Left ventricle myocardium inferior (tissue), 1 donor: ENCODE measurements at regions not wholly inside any gene's neighbourhood (a gene's known extent, or its start where the extent isn't known, plus 50 kb on each side); places are given as distances from the start of the nearest gene placed in this dataset.

Experiments used
- DNase-seq: peaks from one replicate; pipeline ENCODE4 v3.0.0-alpha.2; 2020
- H3K27ac ChIP-seq: fragments of 200-600 bp; replicated peaks from 2 replicates; pipeline ENCODE4 v1.8.0; 2021
- H3K27me3 ChIP-seq: fragments of 200-600 bp; 2 replicates; pipeline ENCODE4 v1.8.0; 2021; ENCODE audit warnings: low read depth
- H3K36me3 ChIP-seq: fragments of 200-600 bp; 2 replicates; pipeline ENCODE4 v1.8.0; 2021
- H3K4me1 ChIP-seq: fragments of 200-600 bp; 2 replicates; pipeline ENCODE4 v1.8.0; 2021
- H3K4me3 ChIP-seq: fragments of 200-600 bp; 2 replicates; pipeline ENCODE4 v1.8.0; 2021; ENCODE audit warnings: mild to moderate bottlenecking, moderate library complexity
- H3K9me3 ChIP-seq: fragments of 200-600 bp; replicated peaks from 2 replicates; pipeline ENCODE4 v1.8.0; 2021
- intact Hi-C: fragments of 100-400 bp; cut with micrococcal nuclease; formaldehyde crosslinking; loops from one replicate; pipeline ENCODE4 v1.11.0; 2022
- TF ChIP-seq, protein P1 (sequence below): fragments of 200-600 bp; IDR thresholded peaks from 2 replicates; pipeline ENCODE4 v1.8.0; 2021; ENCODE audit warnings: antibody characterized with exemption, mild to moderate bottlenecking, borderline replicate concordance
- donor health status: DM: no; HTN: yes; CAD: no; lungs with severe emphysema.

DNA sequence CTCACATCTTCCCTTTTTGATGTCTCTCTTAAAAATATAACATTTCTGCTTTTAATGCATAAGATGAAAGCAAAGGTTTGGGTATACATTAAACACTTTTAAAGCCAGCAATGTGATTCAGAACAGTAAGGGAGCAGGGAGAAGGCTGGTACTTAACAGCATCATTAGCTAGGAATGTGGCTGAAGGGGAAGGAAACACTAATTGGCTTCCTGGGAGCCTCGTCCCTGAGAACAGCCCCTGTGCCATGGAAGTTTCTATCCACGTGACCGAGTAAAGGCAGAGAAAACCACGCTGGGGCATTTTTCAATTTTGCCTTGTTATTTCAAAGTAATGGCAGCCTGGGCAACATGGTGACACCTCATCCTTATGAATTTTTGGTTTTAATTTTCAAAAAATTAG, 109.2 kb upstream of the GPC1 start:
- intact Hi-C loops, result no loop called here
- Histone ChIP-seq H3K27me3 (peaks cover 25% of the 10 kb centered on the region), H3K4me3 (no peak overlapping the region), H3K4me1 (peaks cover 9% of the 10 kb centered on the region), H3K9me3 (peaks cover 7% of the 10 kb centered on the region), H3K36me3 (no peaks in the 10 kb centered on the region), H3K27ac (no peak overlapping the region)
- TF ChIP-seq, protein P1, sequence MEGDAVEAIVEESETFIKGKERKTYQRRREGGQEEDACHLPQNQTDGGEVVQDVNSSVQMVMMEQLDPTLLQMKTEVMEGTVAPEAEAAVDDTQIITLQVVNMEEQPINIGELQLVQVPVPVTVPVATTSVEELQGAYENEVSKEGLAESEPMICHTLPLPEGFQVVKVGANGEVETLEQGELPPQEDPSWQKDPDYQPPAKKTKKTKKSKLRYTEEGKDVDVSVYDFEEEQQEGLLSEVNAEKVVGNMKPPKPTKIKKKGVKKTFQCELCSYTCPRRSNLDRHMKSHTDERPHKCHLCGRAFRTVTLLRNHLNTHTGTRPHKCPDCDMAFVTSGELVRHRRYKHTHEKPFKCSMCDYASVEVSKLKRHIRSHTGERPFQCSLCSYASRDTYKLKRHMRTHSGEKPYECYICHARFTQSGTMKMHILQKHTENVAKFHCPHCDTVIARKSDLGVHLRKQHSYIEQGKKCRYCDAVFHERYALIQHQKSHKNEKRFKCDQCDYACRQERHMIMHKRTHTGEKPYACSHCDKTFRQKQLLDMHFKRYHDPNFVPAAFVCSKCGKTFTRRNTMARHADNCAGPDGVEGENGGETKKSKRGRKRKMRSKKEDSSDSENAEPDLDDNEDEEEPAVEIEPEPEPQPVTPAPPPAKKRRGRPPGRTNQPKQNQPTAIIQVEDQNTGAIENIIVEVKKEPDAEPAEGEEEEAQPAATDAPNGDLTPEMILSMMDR, result no peak
- DNase-seq, result no peak

GRCh38 chr2:240326886-240327285, 108.6 kb upstream of the GPC1 start:
- DNase-seq, result no peak
- intact Hi-C loops, result no loop called here
- TF ChIP-seq, protein P1, result no peak
- H3K27me3 ChIP-seq, result peaks cover 25% of the 10 kb centered on the region
- peaks cover 9% of the 10 kb centered on the region for H3K4me1 ChIP-seq
- H3K9me3 ChIP-seq, result peaks cover 13% of the 10 kb centered on the region
- no peak overlapping the region for H3K27ac ChIP-seq
- H3K4me3 ChIP-seq, result no peak overlapping the region
- H3K36me3 ChIP-seq, result no peaks in the 10 kb centered on the region

- Histone ChIP-seq H3K4me1 (peaks cover 9% of the 10 kb centered on the region), H3K9me3 (peaks cover 17% of the 10 kb centered on the region), H3K4me3 (no peak overlapping the region), H3K27me3 (peaks cover 25% of the 10 kb centered on the region), H3K36me3 (no peaks in the 10 kb centered on the region), H3K27ac (no peak overlapping the region)
- intact Hi-C loops, result no loop called here
- TF ChIP-seq, protein P1, result no peak
- no peak for DNase-seq
Observed at GRCh38 chr2:240327566-240327965, 107.9 kb upstream of the GPC1 start.

DNA sequence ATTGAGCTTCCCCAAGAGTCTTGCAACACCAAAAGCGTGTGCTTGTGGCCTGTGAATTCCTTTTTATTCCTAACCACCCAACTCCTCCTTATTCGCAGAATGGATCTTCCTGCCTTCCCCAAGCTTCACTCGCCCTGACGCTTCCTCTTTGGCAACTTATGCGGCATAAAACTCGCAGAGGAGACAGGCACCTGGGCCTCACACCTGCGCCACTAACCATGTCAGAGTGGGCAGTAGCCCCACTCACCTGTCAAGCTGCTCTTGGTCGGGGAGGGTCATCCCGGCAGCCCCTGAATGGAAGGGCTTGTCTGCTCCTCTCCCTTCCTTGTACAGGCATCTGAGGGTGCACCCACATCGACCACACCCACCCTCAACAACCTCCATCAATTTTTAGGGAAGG, 106.9 kb upstream of the GPC1 start:
- Histone ChIP-seq H3K4me1 (peaks cover 9% of the 10 kb centered on the region), H3K27me3 (peaks cover 20% of the 10 kb centered on the region), H3K36me3 (no peaks in the 10 kb centered on the region), H3K27ac (no peak overlapping the region), H3K9me3 (peaks cover 17% of the 10 kb centered on the region), H3K4me3 (no peak overlapping the region)
- DNase-seq, result no peak
- TF ChIP-seq, protein P1, result no peak
- intact Hi-C loops, result no loop called here

DNA sequence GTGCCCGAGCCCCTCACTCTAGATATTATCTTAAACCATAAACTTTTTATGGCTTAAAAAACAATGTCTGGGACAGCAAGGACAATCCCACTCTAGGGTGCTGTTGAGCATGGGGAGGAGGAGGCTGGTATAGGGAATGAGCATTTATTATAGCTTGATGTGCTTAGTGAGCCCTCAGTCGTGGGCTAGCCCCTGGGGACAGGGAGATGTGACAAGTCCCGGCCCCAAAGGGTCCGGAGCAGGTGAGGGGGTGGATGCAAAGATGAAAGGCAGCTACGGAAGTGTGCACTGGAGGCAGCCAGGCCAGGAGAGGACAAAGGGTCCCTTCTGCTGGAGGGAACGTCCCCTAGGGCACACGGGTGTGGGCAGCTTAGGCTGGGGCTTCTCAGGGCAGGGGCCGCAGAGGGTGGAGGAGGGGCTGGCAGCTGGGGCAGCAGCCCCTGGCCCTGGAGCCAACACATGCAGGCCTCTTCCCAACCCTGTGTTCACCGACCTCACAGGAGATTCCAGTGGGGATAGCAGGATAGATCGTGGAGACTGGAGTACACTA, 106.3 kb upstream of the GPC1 start:
- peaks cover 17% of the 10 kb centered on the region for H3K9me3 ChIP-seq
- TF ChIP-seq, protein P1, result no peak
- intact Hi-C loops, result no loop called here
- H3K36me3 ChIP-seq, result no peaks in the 10 kb centered on the region
- no peak overlapping the region for H3K27ac ChIP-seq
- no peak overlapping the region for H3K4me3 ChIP-seq
- H3K27me3 ChIP-seq, result peaks cover 16% of the 10 kb centered on the region
- H3K4me1 ChIP-seq, result peaks cover 9% of the 10 kb centered on the region
- DNase-seq, result no peak
